Body of pancreas (tissue), 4 donors: ENCODE measurements at regions not wholly inside any gene's neighbourhood (a gene's known extent, or its start where the extent isn't known, plus 50 kb on each side); places are given as distances from the start of the nearest gene placed in this dataset.

Experiments used
- CTCF ChIP-seq, 7 experiments: fragments of 450-650 bp in 4 of 7; fragments of 200-600 bp in 3 of 7; sonication (generic) in 3 of 7; IDR thresholded peaks; one replicate each; pipeline ENCODE4 v1.5.1; 2016 to 2019; ENCODE audit warnings: antibody characterized with exemption in 7 of 7
- POLR2A ChIP-seq, 3 donors: fragments of 450-650 bp; IDR thresholded peaks; one replicate each; pipeline ENCODE4 v1.6.1; 2016; ENCODE audit warnings: antibody characterized with exemption in 3 of 3, mild to moderate bottlenecking in 2 of 3

GRCh38 chr9:24712206-24712605 is 166.5 kb upstream of the IZUMO3 start:
- no peak for TF ChIP-seq CTCF (IDR thresholded peaks at IDR 0.05)
- no peak for TF ChIP-seq POLR2A (IDR thresholded peaks at IDR 0.05)
